ENCODE measurements at regions not wholly inside any gene's neighbourhood (a gene's known extent, or its start where the extent isn't known, plus 50 kb on each side); places are given as distances from the start of the nearest gene placed in this dataset.

GRCh38 chr4:123553733-123554637, 157.4 kb downstream of the SPRY1 start:
- CTCF ChIA-PET, result interaction anchor here (1.6 kb wide), 1 partner anchor 11 kb away, joined by 6 read pairs; no protein-coding TSS in a partner anchor

More at GRCh38 chr4:123553733-123554637, 157.4 kb downstream of the SPRY1 start:
- Histone ChIP-seq H3K27me3 (replicated peaks in 1 of 4; ENCODE audit: control extremely low read depth in 1 of 4, control insufficient read depth in 3 of 4, insufficient read depth in 4 of 4, low read length in 3 of 4) (no peaks in the 10 kb centered on the region), H3K36me3 (replicated peaks in 1 of 2; ENCODE audit: control extremely low read depth in 1 of 2, control insufficient read depth in 1 of 2, extremely low read depth in 1 of 2, insufficient read depth in 2 of 2, low read length in 1 of 2) (no peaks in the 10 kb centered on the region), H2AFZ (ENCODE audit: insufficient read depth, low read depth, low read length, poor library complexity, severe bottlenecking) (peak overlapping the region; percentile 29), H3K9me3 (ENCODE audit: control extremely low read depth in 1 of 3, control insufficient read depth in 2 of 3, insufficient read depth in 1 of 3, low read length in 2 of 3) (peaks cover 0 to 8% (median 0%) of the 10 kb centered on the region in 3 donors), H3K4me1 (ENCODE audit: control insufficient read depth in 2 of 2, insufficient read depth in 2 of 2, low read length in 2 of 2) (no peaks in the 10 kb centered on the region), H3K4me2 (replicated peaks; ENCODE audit: low read depth, low read length, poor library complexity, severe bottlenecking) (no peak overlapping the region), H3K4me3 (ENCODE audit: control extremely low read depth in 1 of 5, extremely low read depth in 1 of 5, insufficient read depth in 1 of 5, low read depth in 2 of 5, low read length in 4 of 5) (no peak overlapping the region), H4K20me1 (ENCODE audit: control insufficient read depth, insufficient read depth, low read length, poor library complexity, severe bottlenecking) (no peaks in the 10 kb centered on the region), H3K27ac (ENCODE audit: low read length in 2 of 2) (no peak overlapping the region), H3K79me2 (ENCODE audit: control insufficient read depth, insufficient read depth, low read length) (no peaks in the 10 kb centered on the region), H3K9ac (ENCODE audit: low read length) (no peak overlapping the region)
- DNase-seq, result no peak
- no peak for ATAC-seq (ENCODE audit: low read depth)
- H3K27ac Mint-ChIP-seq, result no peak overlapping the region
- intact Hi-C loops (cut with micrococcal nuclease), result no loop called here
- no peak overlapping the region for H3K4me3 Mint-ChIP-seq
- H3K4me1 Mint-ChIP-seq, result peaks cover 4% of the 10 kb centered on the region
- no peaks in the 10 kb centered on the region for H3K9me3 Mint-ChIP-seq (ENCODE audit: insufficient read depth)
- peaks cover 3% of the 10 kb centered on the region for H3K27me3 Mint-ChIP-seq
- TF ChIP-seq EZH2 (IDR thresholded peaks at IDR 0.05; ENCODE audit: borderline replicate concordance, insufficient read depth, low read depth, low read length, poor library complexity, severe bottlenecking) (no peak), CTCF (IDR thresholded peaks at IDR 0.05) (no peak)
- WGBS (ENCODE audit: insufficient coverage), result 75% methylated on average over 1 of the region's 3 CpGs
- POLR2A ChIA-PET, result no interaction called here

Data from B cell (primary cell).